ENCODE measurements at regions not wholly inside any gene's neighbourhood (a gene's known extent, or its start where the extent isn't known, plus 50 kb on each side); places are given as distances from the start of the nearest gene placed in this dataset.

DNA sequence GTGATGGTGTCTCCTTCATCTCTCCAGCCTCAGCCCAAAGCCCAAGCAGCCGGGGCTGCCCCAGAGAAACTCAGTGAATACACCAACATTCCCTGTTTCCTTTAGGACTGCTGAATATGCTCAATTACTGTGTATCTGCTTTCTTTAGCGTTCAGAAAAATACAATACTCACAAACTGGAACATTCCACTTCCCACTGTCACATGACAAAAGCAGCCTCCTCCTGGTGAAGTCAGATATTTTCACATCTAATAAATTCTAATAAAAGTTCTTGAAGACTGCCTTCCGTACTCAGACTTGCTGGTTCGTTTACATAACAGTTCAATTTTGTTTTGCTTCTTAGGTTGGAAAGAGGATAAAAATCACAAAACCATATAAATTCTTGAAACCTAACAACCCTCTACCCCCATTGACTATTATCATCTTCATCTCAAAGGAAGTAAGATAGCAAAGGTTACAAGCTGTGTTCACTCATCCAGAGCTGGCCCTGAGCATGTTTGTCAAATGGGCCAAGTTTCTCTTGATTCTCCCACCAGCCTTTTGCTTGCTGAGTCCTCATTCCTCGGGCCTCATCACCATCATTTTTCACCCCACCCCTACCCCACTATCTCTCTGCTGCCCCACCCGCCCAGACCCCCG is 190.8 kb upstream of the HNRNPA3 start:
- no peak overlapping the region for H3K4me3 Mint-ChIP-seq
- no peaks in the 10 kb centered on the region for H3K36me3 Mint-ChIP-seq (ENCODE audit: low read depth)
- DNase-seq (ENCODE audit: low read depth, low spot score) = no peak
- peaks cover 18% of the 10 kb centered on the region for H3K27me3 Mint-ChIP-seq (ENCODE audit: low read depth)
- no peaks in the 10 kb centered on the region for H3K4me1 Mint-ChIP-seq
- TF ChIP-seq, protein P1, sequence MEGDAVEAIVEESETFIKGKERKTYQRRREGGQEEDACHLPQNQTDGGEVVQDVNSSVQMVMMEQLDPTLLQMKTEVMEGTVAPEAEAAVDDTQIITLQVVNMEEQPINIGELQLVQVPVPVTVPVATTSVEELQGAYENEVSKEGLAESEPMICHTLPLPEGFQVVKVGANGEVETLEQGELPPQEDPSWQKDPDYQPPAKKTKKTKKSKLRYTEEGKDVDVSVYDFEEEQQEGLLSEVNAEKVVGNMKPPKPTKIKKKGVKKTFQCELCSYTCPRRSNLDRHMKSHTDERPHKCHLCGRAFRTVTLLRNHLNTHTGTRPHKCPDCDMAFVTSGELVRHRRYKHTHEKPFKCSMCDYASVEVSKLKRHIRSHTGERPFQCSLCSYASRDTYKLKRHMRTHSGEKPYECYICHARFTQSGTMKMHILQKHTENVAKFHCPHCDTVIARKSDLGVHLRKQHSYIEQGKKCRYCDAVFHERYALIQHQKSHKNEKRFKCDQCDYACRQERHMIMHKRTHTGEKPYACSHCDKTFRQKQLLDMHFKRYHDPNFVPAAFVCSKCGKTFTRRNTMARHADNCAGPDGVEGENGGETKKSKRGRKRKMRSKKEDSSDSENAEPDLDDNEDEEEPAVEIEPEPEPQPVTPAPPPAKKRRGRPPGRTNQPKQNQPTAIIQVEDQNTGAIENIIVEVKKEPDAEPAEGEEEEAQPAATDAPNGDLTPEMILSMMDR (conservative IDR thresholded peaks at IDR 0.05) = no peak
- no peak overlapping the region for H3K27ac Mint-ChIP-seq (ENCODE audit: unreplicated experiment)
- peaks cover 2% of the 10 kb centered on the region for H3K9me3 Mint-ChIP-seq

DNA sequence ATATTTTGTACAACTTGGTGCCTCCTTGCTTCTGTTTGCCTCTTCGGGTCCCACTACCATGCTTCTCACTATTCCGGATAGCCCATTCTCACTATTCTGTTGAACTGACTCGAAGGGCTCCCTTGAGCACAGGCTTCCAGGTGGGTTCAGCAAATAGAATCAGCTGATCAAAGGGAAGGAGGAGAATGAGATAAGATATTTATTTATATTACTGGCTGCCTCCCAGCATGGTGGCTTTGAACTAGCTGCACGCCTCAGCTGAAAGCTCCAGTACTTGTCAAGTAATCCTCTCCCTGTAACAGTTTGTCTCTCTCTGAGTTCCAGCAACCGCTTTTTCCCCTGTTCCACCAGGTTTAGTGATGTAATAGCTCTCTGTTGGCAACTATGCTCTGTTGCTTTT is 187.8 kb upstream of the HNRNPA3 start:
- H3K27ac Mint-ChIP-seq (ENCODE audit: unreplicated experiment) = no peak overlapping the region
- no peak overlapping the region for H3K4me3 Mint-ChIP-seq
- no peak for DNase-seq (ENCODE audit: low read depth, low spot score)
- H3K27me3 Mint-ChIP-seq (ENCODE audit: low read depth) = peaks cover 21% of the 10 kb centered on the region
- no peaks in the 10 kb centered on the region for H3K9me3 Mint-ChIP-seq
- peaks cover 6% of the 10 kb centered on the region for H3K4me1 Mint-ChIP-seq
- H3K36me3 Mint-ChIP-seq (ENCODE audit: low read depth) = no peaks in the 10 kb centered on the region
- TF ChIP-seq, protein P1 (conservative IDR thresholded peaks at IDR 0.05) = no peak

DNA sequence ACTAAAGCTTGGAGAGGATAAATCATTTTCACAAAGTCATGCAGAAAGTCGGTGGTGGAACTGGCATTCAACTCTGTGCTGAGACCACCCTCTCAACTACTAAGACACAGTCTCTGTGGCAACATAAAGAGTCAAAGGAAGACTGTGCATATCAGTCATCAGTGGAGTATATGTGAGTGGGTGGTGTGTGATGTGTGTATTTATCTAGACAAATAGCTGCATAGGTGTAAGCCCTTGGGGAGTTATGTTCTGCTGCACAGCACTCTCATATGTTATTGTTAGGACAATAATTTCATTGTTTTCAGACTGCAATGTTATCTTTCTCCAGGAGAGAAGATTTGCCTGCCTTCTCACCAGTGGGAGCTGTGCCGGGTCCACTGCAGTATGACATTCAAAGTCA is 186.3 kb upstream of the HNRNPA3 start:
- TF ChIP-seq, protein P1 (conservative IDR thresholded peaks at IDR 0.05) = no peak
- H3K27ac Mint-ChIP-seq (ENCODE audit: unreplicated experiment) = no peak overlapping the region
- H3K4me1 Mint-ChIP-seq = peaks cover 18% of the 10 kb centered on the region
- no peak overlapping the region for H3K4me3 Mint-ChIP-seq
- H3K9me3 Mint-ChIP-seq = no peaks in the 10 kb centered on the region
- H3K36me3 Mint-ChIP-seq (ENCODE audit: low read depth) = no peaks in the 10 kb centered on the region
- no peak for DNase-seq (ENCODE audit: low read depth, low spot score)
- peaks cover 21% of the 10 kb centered on the region for H3K27me3 Mint-ChIP-seq (ENCODE audit: low read depth)

DNA sequence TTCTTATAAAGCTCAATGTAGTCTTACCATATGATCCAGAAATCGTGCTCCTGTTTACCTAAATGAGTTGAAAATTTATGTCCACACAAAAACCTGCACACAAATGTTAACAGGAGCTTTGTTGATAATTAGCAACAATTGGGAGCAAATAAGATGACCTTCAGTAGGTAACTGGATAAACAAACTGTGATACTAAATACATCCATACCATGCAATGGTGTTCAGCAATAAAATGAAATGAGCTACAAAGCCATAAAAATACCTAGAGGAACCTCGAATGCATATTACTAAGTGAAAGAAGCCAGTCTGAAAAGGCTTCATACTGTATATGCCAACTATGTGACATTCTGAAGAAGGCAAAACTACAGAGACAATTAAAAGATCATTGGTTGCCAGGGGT is 185.6 kb upstream of the HNRNPA3 start:
- no peak for DNase-seq (ENCODE audit: low read depth, low spot score)
- Mint-ChIP-seq H3K4me1 (peaks cover 18% of the 10 kb centered on the region), H3K27me3 (ENCODE audit: low read depth) (peaks cover 23% of the 10 kb centered on the region), H3K27ac (ENCODE audit: unreplicated experiment) (no peak overlapping the region), H3K9me3 (no peaks in the 10 kb centered on the region), H3K4me3 (no peak overlapping the region), H3K36me3 (ENCODE audit: low read depth) (no peaks in the 10 kb centered on the region)
- TF ChIP-seq, protein P1 (conservative IDR thresholded peaks at IDR 0.05) = no peak

DNA sequence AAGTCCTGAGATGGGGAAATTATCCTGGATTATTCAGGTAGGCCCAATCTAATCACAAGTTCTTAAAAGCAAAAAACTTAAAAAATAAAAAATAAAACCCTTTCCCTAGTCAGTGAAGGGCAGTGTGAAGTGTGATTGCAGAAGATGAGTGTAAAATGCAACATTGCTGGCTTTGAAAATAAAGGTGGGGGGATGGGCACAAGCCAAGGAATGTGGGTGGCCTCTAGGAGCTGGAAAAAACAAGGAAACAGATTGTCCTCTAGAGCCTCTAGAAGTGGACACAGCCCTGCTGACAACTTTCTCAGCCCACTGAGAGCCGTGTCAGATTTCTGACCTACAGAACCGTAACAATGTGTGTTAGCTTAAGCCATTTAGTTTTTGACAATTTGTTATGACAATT is 184.3 kb upstream of the HNRNPA3 start:
- H3K27me3 Mint-ChIP-seq (ENCODE audit: low read depth) = peaks cover 32% of the 10 kb centered on the region
- no peak overlapping the region for H3K27ac Mint-ChIP-seq (ENCODE audit: unreplicated experiment)
- H3K36me3 Mint-ChIP-seq (ENCODE audit: low read depth) = no peaks in the 10 kb centered on the region
- H3K4me1 Mint-ChIP-seq = peaks cover 18% of the 10 kb centered on the region
- TF ChIP-seq, protein P1 (conservative IDR thresholded peaks at IDR 0.05) = no peak
- H3K4me3 Mint-ChIP-seq = no peak overlapping the region
- DNase-seq (ENCODE audit: low read depth, low spot score) = no peak
- H3K9me3 Mint-ChIP-seq = no peaks in the 10 kb centered on the region

All from neural crest cell (in vitro differentiated cells).